Sigmoid colon (tissue), 6 donors: ENCODE measurements at regions not wholly inside any gene's neighbourhood (a gene's known extent, or its start where the extent isn't known, plus 50 kb on each side); places are given as distances from the start of the nearest gene placed in this dataset.
A peak's percentile ranks its signal among the peaks of the same experiment; 100 is the strongest.

ENCODE experiments used
- DNase-seq: peaks from one replicate; pipeline ENCODE4 v3.0.0-alpha.2; 2019
- H3K27ac ChIP-seq, 4 donors: fragments of 200-600 bp; sonication (generic); one replicate each; pipeline ENCODE4 v1.5.1; 2016 to 2019; ENCODE audit warnings: mild to moderate bottlenecking in 1 of 4
- H3K27me3 ChIP-seq, 3 donors: fragments of 200-600 bp; sonication (generic); one replicate each; pipeline ENCODE4 v1.5.1; 2019; ENCODE audit warnings: mild to moderate bottlenecking in 1 of 3
- H3K36me3 ChIP-seq, 4 donors: fragments of 200-600 bp; sonication (generic); one replicate each; pipeline ENCODE4 v1.5.1; 2016 to 2019
- H3K4me1 ChIP-seq, 4 donors: fragments of 200-600 bp; sonication (generic); one replicate each; pipeline ENCODE4 v1.5.1; 2017 to 2019
- H3K4me3 ChIP-seq, 4 donors: fragments of 200-600 bp; sonication (generic); one replicate each; pipeline ENCODE4 v1.5.1; 2017 to 2019; ENCODE audit warnings: mild to moderate bottlenecking in 2 of 4, moderate library complexity in 1 of 4
- H3K9me3 ChIP-seq, 4 donors: fragments of 200-600 bp in 3 of 4; sonication (generic) in 3 of 4; one replicate each; pipeline versions ENCODE4 v1.5.1 to v1.6.1; 2013 to 2019
- CTCF ChIP-seq, 4 experiments: fragments of 450-650 bp in 3 of 4; fragments of 200-600 bp in 1 of 4; IDR thresholded peaks; one replicate each; pipeline ENCODE4 v1.5.1; 2016 to 2019; ENCODE audit warnings: antibody characterized with exemption in 4 of 4, mild to moderate bottlenecking in 3 of 4, moderate library complexity in 2 of 4
- EP300 ChIP-seq, 4 donors: sonication (generic); formaldehyde crosslinking; IDR thresholded peaks; one replicate each; pipeline ENCODE4 v1.6.1; 2017; ENCODE audit warnings: antibody characterized with exemption in 4 of 4
- POLR2A ChIP-seq, 2 donors: fragments of 450-650 bp; IDR thresholded peaks; one replicate each; pipeline ENCODE4 v1.6.1; 2016; ENCODE audit warnings: antibody characterized with exemption in 2 of 2, mild to moderate bottlenecking in 2 of 2, moderate library complexity in 2 of 2
- POLR2AphosphoS5 ChIP-seq, 4 donors: sonication (generic); formaldehyde crosslinking; IDR thresholded peaks; one replicate each; pipeline ENCODE4 v1.6.1; 2017; ENCODE audit warnings: antibody characterized with exemption in 4 of 4
- WGBS, 2 donors: extraction: QIAGEN DNeasy Blood & Tissue Kit; methylation state at CpG; one replicate each; pipeline ENCODE4 v1.1.7; 2013; 5-methylcytosine and 5-hydroxymethylcytosine counted together
- intact Hi-C: fragments of 100-400 bp; cut with DNase I; formaldehyde crosslinking; loops from one replicate; pipeline ENCODE4 v1.15.1; 2023
- donor health status: healthy with polysubstance abuse.
- donor health status: healthy.

DNA sequence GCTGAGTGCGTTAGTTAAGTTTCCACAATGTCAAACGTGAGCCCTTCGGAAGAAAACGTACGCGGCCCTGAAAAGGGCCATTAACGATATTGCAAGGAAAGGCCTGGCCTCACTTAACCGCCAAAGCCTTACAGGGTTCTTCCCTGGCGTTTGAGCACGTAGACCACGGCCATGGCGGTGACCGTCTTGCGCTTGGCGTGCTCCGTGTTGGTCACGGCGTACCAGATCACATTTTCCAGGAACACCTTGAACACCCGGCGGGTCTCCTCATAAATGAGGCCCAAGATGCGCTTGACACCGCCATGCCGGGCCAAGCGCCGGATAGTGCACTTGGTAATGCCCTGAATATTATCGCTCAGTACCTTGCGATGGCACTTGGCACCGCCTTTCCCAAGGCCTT is 118.4 kb upstream of the BTN3A2 start:
- no peak for DNase-seq
- peaks cover 0 to 12% (median 2%) of the 10 kb centered on the region in 4 donors for H3K4me1 ChIP-seq
- intact Hi-C loops, result no loop called here
- H3K27me3 ChIP-seq, result peaks cover 5 to 57% (median 29%) of the 10 kb centered on the region in 3 donors
- no peaks in the 10 kb centered on the region for H3K36me3 ChIP-seq
- no peak overlapping the region for H3K4me3 ChIP-seq
- WGBS, 2 donors, result 96 to 98% methylated on average over 28 of the region's 28 CpGs
- no peak overlapping the region for H3K27ac ChIP-seq
- TF ChIP-seq CTCF (IDR thresholded peaks at IDR 0.05), result no peak
- no peak for TF ChIP-seq POLR2A (IDR thresholded peaks at IDR 0.05)
- no peak for TF ChIP-seq EP300 (IDR thresholded peaks at IDR 0.05)
- TF ChIP-seq POLR2AphosphoS5 (IDR thresholded peaks at IDR 0.05), result no peak
- no peaks in the 10 kb centered on the region for H3K9me3 ChIP-seq

- Histone ChIP-seq H3K36me3 (no peaks in the 10 kb centered on the region), H3K27ac (peak overlapping the region; percentile 27 to 73 (median 62)), H3K4me3 (peak overlapping the region; percentile 6 to 48 (median 42)), H3K9me3 (no peaks in the 10 kb centered on the region), H3K4me1 (peaks cover 0 to 16% (median 4%) of the 10 kb centered on the region in 4 donors), H3K27me3 (peaks cover 8 to 69% (median 35%) of the 10 kb centered on the region in 3 donors)
- intact Hi-C loops, result no loop called here
- TF ChIP-seq POLR2AphosphoS5 (IDR thresholded peaks at IDR 0.05) (peak in 1 of 4 donors; percentile 6), EP300 (IDR thresholded peaks at IDR 0.05) (no peak)
- WGBS, 2 donors, result 1 to 18% methylated on average over 13 of the region's 13 CpGs
- peak; percentile 66 for DNase-seq
These were observed 115.4 kb upstream of the BTN3A2 start for GRCh38 chr6:26249707-26249956.

- intact Hi-C loops, result no loop called here
- peak overlapping the region; percentile 6 to 48 (median 42) for H3K4me3 ChIP-seq
- TF ChIP-seq POLR2A (IDR thresholded peaks at IDR 0.05) (peak; percentile 11 to 63), POLR2AphosphoS5 (IDR thresholded peaks at IDR 0.05) (peak; percentile 19 to 71 (median 39)), CTCF (IDR thresholded peaks at IDR 0.05) (no peak), EP300 (IDR thresholded peaks at IDR 0.05) (no peak)
- H3K27me3 ChIP-seq, result peaks cover 8 to 74% (median 35%) of the 10 kb centered on the region in 3 donors
- peak; percentile 76 for DNase-seq
- no peaks in the 10 kb centered on the region for H3K36me3 ChIP-seq
- peaks cover 0 to 16% (median 4%) of the 10 kb centered on the region in 4 donors for H3K4me1 ChIP-seq
- peak overlapping the region; percentile 27 to 73 (median 62) for H3K27ac ChIP-seq
- 0 to 6% methylated on average over 43 of the region's 43 CpGs for WGBS, 2 donors
- H3K9me3 ChIP-seq, result no peaks in the 10 kb centered on the region
These were observed 114.9 kb upstream of the BTN3A2 start for GRCh38 chr6:26249957-26250697.

DNA sequence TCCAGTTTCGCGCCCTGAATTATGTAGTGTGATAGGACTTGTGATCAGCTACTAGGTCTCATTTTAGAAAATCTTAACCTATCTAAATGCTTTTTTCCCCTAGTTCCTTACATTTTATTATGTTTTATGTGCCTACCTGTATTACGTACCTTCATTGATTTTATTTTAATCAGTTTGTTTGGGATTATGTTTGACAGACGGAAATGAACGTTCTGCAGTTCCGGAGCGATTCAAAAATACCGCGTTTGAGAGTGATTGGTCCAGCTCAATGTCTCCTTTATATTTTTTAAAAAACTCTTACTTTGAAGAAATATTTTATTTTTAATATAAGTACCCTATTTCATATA is 114.3 kb upstream of the BTN3A2 start:
- 1 to 9% methylated on average over 9 of the region's 9 CpGs for WGBS, 2 donors
- H3K27me3 ChIP-seq, result peaks cover 8 to 78% (median 35%) of the 10 kb centered on the region in 3 donors

DNA sequence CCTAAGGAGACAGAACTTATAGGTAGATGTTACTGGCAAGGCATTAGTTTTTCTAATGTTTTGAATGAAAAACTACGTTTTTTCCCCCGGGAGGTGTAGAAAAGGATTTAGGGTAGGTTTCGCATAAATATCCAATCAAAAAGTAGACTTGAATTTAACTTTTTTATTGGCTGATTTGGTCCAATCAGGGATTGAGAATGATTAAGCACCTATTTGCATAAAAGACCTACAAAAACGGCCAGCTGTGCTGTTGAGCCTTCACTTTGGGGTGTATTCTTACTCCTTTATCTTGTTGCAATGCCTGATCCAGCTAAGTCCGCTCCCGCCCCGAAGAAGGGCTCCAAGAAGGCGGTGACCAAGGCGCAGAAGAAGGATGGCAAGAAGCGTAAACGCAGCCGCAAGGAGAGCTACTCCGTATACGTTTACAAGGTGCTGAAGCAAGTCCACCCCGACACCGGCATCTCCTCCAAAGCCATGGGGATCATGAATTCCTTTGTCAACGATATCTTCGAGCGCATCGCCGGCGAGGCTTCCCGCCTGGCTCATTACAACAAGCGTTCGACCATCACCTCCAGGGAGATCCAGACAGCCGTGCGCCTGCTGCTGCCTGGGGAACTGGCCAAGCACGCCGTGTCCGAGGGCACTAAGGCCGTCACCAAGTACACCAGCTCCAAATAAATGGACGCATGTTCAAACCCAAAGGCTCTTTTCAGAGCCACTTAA is 113.5 kb upstream of the BTN3A2 start:
- WGBS, 2 donors, result 2 to 27% methylated on average over 32 of the region's 32 CpGs
- no peaks in the 10 kb centered on the region for H3K36me3 ChIP-seq
- intact Hi-C loops, result no loop called here
- peaks cover 8 to 84% (median 35%) of the 10 kb centered on the region in 3 donors for H3K27me3 ChIP-seq
- H3K9me3 ChIP-seq, result no peaks in the 10 kb centered on the region
- TF ChIP-seq CTCF (IDR thresholded peaks at IDR 0.05) (no peak), POLR2A (IDR thresholded peaks at IDR 0.05) (peak; percentile 11 to 78), POLR2AphosphoS5 (IDR thresholded peaks at IDR 0.05) (peak in 3 of 4 donors; percentile 70 to 82 (median 79)), EP300 (IDR thresholded peaks at IDR 0.05) (no peak)
- DNase-seq, result no peak
- peak overlapping the region; percentile 17 to 48 (median 42) for H3K4me3 ChIP-seq
- peak overlapping the region; percentile 55 to 73 (median 58) for H3K27ac ChIP-seq
- peaks cover 0 to 16% (median 4%) of the 10 kb centered on the region in 4 donors for H3K4me1 ChIP-seq

More for the DNA sequence above, 114.3 kb upstream of the BTN3A2 start:
- peak overlapping the region; percentile 6 to 48 (median 42) for H3K4me3 ChIP-seq
- intact Hi-C loops, result no loop called here
- peaks cover 0 to 16% (median 4%) of the 10 kb centered on the region in 4 donors for H3K4me1 ChIP-seq
- no peaks in the 10 kb centered on the region for H3K9me3 ChIP-seq
- H3K27ac ChIP-seq, result peak overlapping the region; percentile 27 to 73 (median 64)
- no peak for DNase-seq
- H3K36me3 ChIP-seq, result no peaks in the 10 kb centered on the region
- TF ChIP-seq POLR2AphosphoS5 (IDR thresholded peaks at IDR 0.05), result no peak
- no peak for TF ChIP-seq POLR2A (IDR thresholded peaks at IDR 0.05)
